Chondrocyte (in vitro differentiated cells): ENCODE measurements at regions not wholly inside any gene's neighbourhood (a gene's known extent, or its start where the extent isn't known, plus 50 kb on each side); places are given as distances from the start of the nearest gene placed in this dataset.
"Not testable (repeated sequence)": the region's sequence is repeated elsewhere in the genome, so short reads cannot be mapped to it uniquely, and the experiment has no call there.

Experiments
- DNase-seq: peaks from one replicate; pipeline ENCODE4 v3.0.0; 2021; ENCODE audit warnings: mixed read lengths, low spot score
- H3K27ac Mint-ChIP-seq: one replicate; pipeline ENCODE4 v1.8.0; 2021; ENCODE audit warnings: mild to moderate bottlenecking, moderate library complexity, mixed read lengths; ENCODE audit not compliant: unreplicated experiment
- H3K27me3 Mint-ChIP-seq: 2 replicates; pipeline ENCODE4 v1.8.0; 2021; ENCODE audit warnings: low read depth, mixed read lengths
- H3K36me3 Mint-ChIP-seq: 2 replicates; pipeline ENCODE4 v1.8.0; 2021; ENCODE audit warnings: low read depth, mixed read lengths
- H3K4me1 Mint-ChIP-seq: 2 replicates; pipeline ENCODE4 v1.8.0; 2021; ENCODE audit warnings: low read depth, mild to moderate bottlenecking, mixed read lengths
- H3K4me3 Mint-ChIP-seq: one replicate; pipeline ENCODE4 v1.8.0; 2021; ENCODE audit warnings: mild to moderate bottlenecking, moderate library complexity, mixed read lengths; ENCODE audit not compliant: unreplicated experiment
- H3K9me3 Mint-ChIP-seq: 2 replicates; pipeline ENCODE4 v1.8.0; 2021; ENCODE audit warnings: low read depth, mixed read lengths
- CTCF ChIP-seq: fragments of 200-600 bp; sonication (generic); IDR thresholded peaks from 2 replicates; pipeline ENCODE4 v1.5.0; 2021; ENCODE audit warnings: antibody characterized with exemption, mild to moderate bottlenecking, moderate library complexity

- Mint-ChIP-seq H3K9me3 (peaks cover 34% of the 10 kb centered on the region), H3K4me1 (no peaks in the 10 kb centered on the region), H3K27ac (no peak overlapping the region), H3K36me3 (peaks cover 2% of the 10 kb centered on the region), H3K4me3 (no peak overlapping the region), H3K27me3 (no peaks in the 10 kb centered on the region)
- TF ChIP-seq CTCF, result no peak
- peak; percentile 74 for DNase-seq
Measured at GRCh38 chr5:179452356-179453230, 97.8 kb upstream of the RUFY1 start.

- H3K27ac Mint-ChIP-seq, result no peak overlapping the region
Measured at GRCh38 chr5:179451828-179452196, 98.5 kb upstream of the RUFY1 start.

GRCh38 chr5:179451114-179451827 lies 99.1 kb upstream of the RUFY1 start:
- Mint-ChIP-seq H3K4me3 (no peak overlapping the region), H3K27me3 (no peaks in the 10 kb centered on the region), H3K27ac (no peak overlapping the region), H3K9me3 (peaks cover 29% of the 10 kb centered on the region), H3K4me1 (no peaks in the 10 kb centered on the region), H3K36me3 (peaks cover 2% of the 10 kb centered on the region)
- DNase-seq, result peak; percentile 84
- TF ChIP-seq CTCF, result no peak

More at GRCh38 chr5:179451828-179452196, 98.5 kb upstream of the RUFY1 start:
- Mint-ChIP-seq H3K4me3 (no peak overlapping the region), H3K36me3 (peaks cover 2% of the 10 kb centered on the region), H3K9me3 (peaks cover 32% of the 10 kb centered on the region), H3K27me3 (no peaks in the 10 kb centered on the region), H3K4me1 (no peaks in the 10 kb centered on the region)
- peak; percentile 72 for DNase-seq
- no peak for TF ChIP-seq CTCF

GRCh38 chr5:179449950-179450349 lies 100.4 kb upstream of the RUFY1 start:
- H3K4me1 Mint-ChIP-seq, H3K27me3 Mint-ChIP-seq, H3K27ac Mint-ChIP-seq, H3K36me3 Mint-ChIP-seq, H3K4me3 Mint-ChIP-seq: not testable (repeated sequence)
- peaks cover 32% of the 10 kb centered on the region for H3K9me3 Mint-ChIP-seq
- peak; percentile 65 for DNase-seq

GRCh38 chr5:179448282-179448681 lies 102.1 kb upstream of the RUFY1 start:
- H3K27ac Mint-ChIP-seq, H3K4me1 Mint-ChIP-seq: not testable (repeated sequence)
- H3K9me3 Mint-ChIP-seq, result peaks cover 31% of the 10 kb centered on the region

GRCh38 chr5:179442289-179442688 lies 97.0 kb upstream of the ADAMTS2 start:
- peaks cover 14% of the 10 kb centered on the region for H3K9me3 Mint-ChIP-seq
- not testable (repeated sequence) for H3K27ac Mint-ChIP-seq, H3K36me3 Mint-ChIP-seq, DNase-seq, H3K4me3 Mint-ChIP-seq, H3K4me1 Mint-ChIP-seq, H3K27me3 Mint-ChIP-seq

More at GRCh38 chr5:179448282-179448681, 102.1 kb upstream of the RUFY1 start:
- not testable (repeated sequence) for H3K4me3 Mint-ChIP-seq, H3K36me3 Mint-ChIP-seq, DNase-seq, H3K27me3 Mint-ChIP-seq
